ENCODE measurements at regions not wholly inside any gene's neighbourhood (a gene's known extent, or its start where the extent isn't known, plus 50 kb on each side); places are given as distances from the start of the nearest gene placed in this dataset.

DNA sequence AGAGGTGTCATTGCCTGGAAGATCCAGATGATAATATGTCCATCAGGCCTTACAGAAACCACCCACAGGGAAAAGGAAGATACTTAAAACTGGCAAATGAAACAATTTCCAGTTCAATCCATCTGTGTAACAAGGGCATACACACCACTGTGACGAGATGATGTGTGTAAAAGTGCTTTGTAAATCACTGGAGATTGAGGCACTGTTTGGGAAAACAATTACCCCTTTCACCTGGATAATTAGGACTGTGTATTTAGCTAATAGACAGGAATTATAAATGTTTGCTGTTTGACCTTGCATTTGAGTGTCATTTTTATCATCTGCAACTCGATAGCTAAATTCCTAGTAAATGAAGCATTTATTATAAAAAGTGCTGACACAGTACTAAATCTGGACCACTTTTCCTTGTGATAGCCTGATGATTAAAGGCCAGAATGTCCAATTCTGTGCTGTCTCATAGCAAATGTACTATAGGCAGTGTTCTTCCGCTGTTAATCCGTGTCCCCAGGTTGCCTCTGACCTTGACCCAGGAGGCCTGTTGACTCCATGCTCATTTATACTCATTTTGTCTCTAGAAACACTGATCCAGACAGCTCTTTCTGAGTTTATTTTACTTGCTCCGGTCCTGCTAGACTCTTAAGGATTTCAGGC is 105.8 kb downstream of the LACC1 start:
- H3K9ac ChIP-seq (ENCODE audit: extremely low read depth, low read length, poor library complexity, severe bottlenecking): no peak overlapping the region
- no peak for DNase-seq
- H3K36me3 ChIP-seq (ENCODE audit: control insufficient read depth, insufficient read depth, low read length): no peaks in the 10 kb centered on the region
- no peaks in the 10 kb centered on the region for H3K36me3 Mint-ChIP-seq (ENCODE audit: low read depth)
- no peaks in the 10 kb centered on the region for H3K27me3 ChIP-seq (ENCODE audit: control insufficient read depth, insufficient read depth, low read length, poor library complexity, severe bottlenecking)
- H3K4me1 Mint-ChIP-seq: peaks cover 24% of the 10 kb centered on the region
- no peak overlapping the region for H3K4me3 ChIP-seq (ENCODE audit: low read length)
- H3K9me3 Mint-ChIP-seq: no peaks in the 10 kb centered on the region
- H3K4me3 Mint-ChIP-seq: no peak overlapping the region
- no peak overlapping the region for H3K27ac Mint-ChIP-seq
- H3K4me1 ChIP-seq (ENCODE audit: control insufficient read depth, insufficient read depth, low read length): peaks cover 14% of the 10 kb centered on the region
- no peak for TF ChIP-seq CTCF (conservative IDR thresholded peaks at IDR 0.05)
- no peaks in the 10 kb centered on the region for H3K9me3 ChIP-seq (ENCODE audit: control insufficient read depth, low read length)
- no peak overlapping the region for H3K27ac ChIP-seq (ENCODE audit: low read depth, low read length)
- 81 to 93% methylated on average over 5 of the region's 5 CpGs for WGBS, 2 experiments (ENCODE audit: insufficient coverage in 1 of 2, insufficient read length in 1 of 2)
- H3K27me3 Mint-ChIP-seq (ENCODE audit: insufficient read depth): no peaks in the 10 kb centered on the region

DNA sequence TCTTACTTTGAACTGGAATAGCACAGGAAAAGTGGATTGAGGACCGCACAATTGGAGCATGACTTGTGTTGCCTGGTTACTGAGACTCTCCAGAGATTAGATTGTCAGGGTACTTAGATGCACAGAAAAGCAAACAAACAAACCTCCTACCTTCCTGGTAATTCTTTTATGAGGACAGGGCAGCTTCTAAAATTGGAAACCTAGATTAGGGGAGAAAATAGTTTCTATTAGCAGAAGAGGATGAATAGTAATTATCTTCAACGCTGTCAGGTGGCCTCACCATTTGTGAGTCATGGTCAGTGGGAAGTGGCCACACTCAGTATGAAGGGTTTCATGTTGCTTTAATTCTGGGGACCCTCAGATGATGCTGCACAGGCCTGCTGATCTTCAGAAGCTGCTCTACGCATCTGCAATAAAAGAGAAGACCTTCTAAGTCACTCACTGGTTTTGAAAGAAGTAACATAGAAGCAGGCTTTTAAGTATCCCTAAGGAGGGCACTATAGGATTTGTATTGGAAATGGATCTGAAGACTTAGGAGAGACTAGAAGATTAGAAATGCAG is 106.8 kb downstream of the LACC1 start:
- Histone ChIP-seq H3K9me3 (ENCODE audit: control insufficient read depth, low read length) (no peaks in the 10 kb centered on the region), H3K36me3 (ENCODE audit: control insufficient read depth, insufficient read depth, low read length) (no peaks in the 10 kb centered on the region), H3K4me3 (ENCODE audit: low read length) (no peak overlapping the region), H3K27me3 (ENCODE audit: control insufficient read depth, insufficient read depth, low read length, poor library complexity, severe bottlenecking) (no peaks in the 10 kb centered on the region), H3K9ac (ENCODE audit: extremely low read depth, low read length, poor library complexity, severe bottlenecking) (no peak overlapping the region), H3K4me1 (ENCODE audit: control insufficient read depth, insufficient read depth, low read length) (peaks cover 14% of the 10 kb centered on the region), H3K27ac (ENCODE audit: low read depth, low read length) (no peak overlapping the region)
- TF ChIP-seq CTCF (conservative IDR thresholded peaks at IDR 0.05): no peak
- 74 to 85% methylated on average over 3 of the region's 3 CpGs for WGBS, 2 experiments (ENCODE audit: insufficient coverage in 1 of 2, insufficient read length in 1 of 2)
- no peak for DNase-seq
- Mint-ChIP-seq H3K27ac (no peak overlapping the region), H3K9me3 (no peaks in the 10 kb centered on the region), H3K36me3 (ENCODE audit: low read depth) (no peaks in the 10 kb centered on the region), H3K27me3 (ENCODE audit: insufficient read depth) (no peaks in the 10 kb centered on the region), H3K4me3 (no peak overlapping the region), H3K4me1 (peaks cover 24% of the 10 kb centered on the region)

- H3K4me1 ChIP-seq (ENCODE audit: control insufficient read depth, insufficient read depth, low read length): peaks cover 14% of the 10 kb centered on the region
- H3K27me3 Mint-ChIP-seq (ENCODE audit: insufficient read depth): peaks cover 2% of the 10 kb centered on the region
Measured at GRCh38 chr13:43988302-43988701, 108.6 kb downstream of the LACC1 start.

More at GRCh38 chr13:43988302-43988701, 108.6 kb downstream of the LACC1 start:
- H3K4me1 Mint-ChIP-seq: peaks cover 24% of the 10 kb centered on the region
- 92 to 94% methylated on average over 1 of the region's 1 CpG for WGBS, 2 experiments (ENCODE audit: insufficient coverage in 1 of 2, insufficient read length in 1 of 2)
- Histone ChIP-seq H3K27me3 (ENCODE audit: control insufficient read depth, insufficient read depth, low read length, poor library complexity, severe bottlenecking) (no peaks in the 10 kb centered on the region), H3K4me3 (ENCODE audit: low read length) (no peak overlapping the region), H3K36me3 (ENCODE audit: control insufficient read depth, insufficient read depth, low read length) (no peaks in the 10 kb centered on the region), H3K9ac (ENCODE audit: extremely low read depth, low read length, poor library complexity, severe bottlenecking) (no peak overlapping the region), H3K27ac (ENCODE audit: low read depth, low read length) (no peak overlapping the region), H3K9me3 (ENCODE audit: control insufficient read depth, low read length) (no peaks in the 10 kb centered on the region)
- no peak overlapping the region for H3K4me3 Mint-ChIP-seq
- H3K36me3 Mint-ChIP-seq (ENCODE audit: low read depth): no peaks in the 10 kb centered on the region
- TF ChIP-seq CTCF (conservative IDR thresholded peaks at IDR 0.05): no peak
- H3K9me3 Mint-ChIP-seq: no peaks in the 10 kb centered on the region
- DNase-seq: no peak
- H3K27ac Mint-ChIP-seq: no peak overlapping the region

Data from endodermal cell (in vitro differentiated cells).